CD4-positive, alpha-beta T cell treated with Interleukin-17A for 1 hour (primary cell): ENCODE measurements at regions not wholly inside any gene's neighbourhood (a gene's known extent, or its start where the extent isn't known, plus 50 kb on each side); places are given as distances from the start of the nearest gene placed in this dataset.
"Not testable (repeated sequence)": the region's sequence is repeated elsewhere in the genome, so short reads cannot be mapped to it uniquely, and the experiment has no call there.

ENCODE experiments used
- DNase-seq: peaks from one replicate; pipeline ENCODE4 v3.0.0-alpha.2; 2020

- DNase-seq: no peak
Measured at GRCh38 chr3:177401375-177401774, 204.1 kb upstream of the TBL1XR1 start.

GRCh38 chr3:177402533-177402932, 205.3 kb upstream of the TBL1XR1 start:
- DNase-seq: no peak

- no peak for DNase-seq
Measured at GRCh38 chr3:177405191-177405672, 207.9 kb upstream of the TBL1XR1 start.

- DNase-seq: peak; percentile 14
Measured at GRCh38 chr3:177410730-177411129, 213.4 kb upstream of the TBL1XR1 start.

GRCh38 chr3:177411201-177411600, 213.9 kb upstream of the TBL1XR1 start:
- DNase-seq: no peak

- DNase-seq: not testable (repeated sequence)
Measured at GRCh38 chr3:177412677-177413170, 215.4 kb upstream of the TBL1XR1 start.

- DNase-seq: no peak
Measured at GRCh38 chr3:177414093-177414492, 216.8 kb upstream of the TBL1XR1 start.

GRCh38 chr3:177418787-177419186, 221.5 kb upstream of the TBL1XR1 start:
- no peak for DNase-seq

- no peak for DNase-seq
Measured at GRCh38 chr3:177419904-177420601, 222.8 kb upstream of the TBL1XR1 start.

GRCh38 chr3:177420651-177421480, 223.6 kb upstream of the TBL1XR1 start:
- DNase-seq: no peak

- no peak for DNase-seq
Measured at GRCh38 chr3:177421481-177421785, 224.2 kb upstream of the TBL1XR1 start.

- DNase-seq: no peak
Measured at GRCh38 chr3:177424521-177424920, 227.2 kb upstream of the TBL1XR1 start.

GRCh38 chr3:177425042-177425441, 227.8 kb upstream of the TBL1XR1 start:
- DNase-seq: no peak

- DNase-seq: no peak
Measured at GRCh38 chr3:177426106-177426877, 229.0 kb upstream of the TBL1XR1 start.

GRCh38 chr3:177426878-177427495, 229.7 kb upstream of the TBL1XR1 start:
- DNase-seq: peak; percentile 70

- peak; percentile 44 for DNase-seq
Measured at GRCh38 chr3:177427540-177427939, 230.3 kb upstream of the TBL1XR1 start.

- DNase-seq: no peak
Measured at GRCh38 chr3:177429079-177429478, 231.8 kb upstream of the TBL1XR1 start.

- no peak for DNase-seq
Measured at GRCh38 chr3:177429771-177430170, 232.5 kb upstream of the TBL1XR1 start.

- DNase-seq: no peak
Measured at GRCh38 chr3:177430653-177431052, 233.4 kb upstream of the TBL1XR1 start.

GRCh38 chr3:177431525-177432176, 234.4 kb upstream of the TBL1XR1 start:
- DNase-seq: no peak

GRCh38 chr3:177435301-177435700, 238.0 kb upstream of the TBL1XR1 start:
- DNase-seq: no peak
